Activated naive CD4-positive, alpha-beta T cell treated with anti-CD3 and anti-CD28 coated beads, Interleukin-2, amount 10 ng/mL, durations not matched to agents 7 days and 5 days (primary cell): ENCODE measurements at regions not wholly inside any gene's neighbourhood (a gene's known extent, or its start where the extent isn't known, plus 50 kb on each side); places are given as distances from the start of the nearest gene placed in this dataset.

Source experiments
- CTCF ChIA-PET: fragments of 350-600 bp; sonication (Branson Sonifier 250); formaldehyde crosslinking; loops from one replicate; lab custom pipeline; 2021; ENCODE audit warnings: antibody characterized with exemption; lab: Charles Lee
- DNase-seq: peaks from one replicate; pipeline ENCODE4 v3.0.0-alpha.2; 2020
- H3K27ac Mint-ChIP-seq: one replicate; pipeline ENCODE4 v1.8.0; 2021; ENCODE audit warnings: mild to moderate bottlenecking, moderate library complexity, mixed read lengths
- H3K27me3 Mint-ChIP-seq: one replicate; pipeline ENCODE4 v1.8.0; 2021; ENCODE audit warnings: mild to moderate bottlenecking, mixed read lengths
- H3K36me3 Mint-ChIP-seq: one replicate; pipeline ENCODE4 v1.8.0; 2021; ENCODE audit warnings: mixed read lengths
- H3K4me1 Mint-ChIP-seq: one replicate; pipeline ENCODE4 v1.8.0; 2021; ENCODE audit warnings: mixed read lengths
- H3K4me3 Mint-ChIP-seq: one replicate; pipeline ENCODE4 v1.8.0; 2021; ENCODE audit warnings: mild to moderate bottlenecking, moderate library complexity, mixed read lengths
- H3K9me3 Mint-ChIP-seq: one replicate; pipeline ENCODE4 v1.8.0; 2021; ENCODE audit warnings: mixed read lengths

GRCh38 chr5:27489701-27490100, 451.3 kb upstream of the CDH9 start:
- Mint-ChIP-seq H3K27ac (no peak overlapping the region), H3K36me3 (no peaks in the 10 kb centered on the region), H3K4me3 (no peak overlapping the region)

GRCh38 chr5:27482663-27483062, 444.3 kb upstream of the CDH9 start:
- H3K36me3 Mint-ChIP-seq = no peaks in the 10 kb centered on the region
- no peaks in the 10 kb centered on the region for H3K27me3 Mint-ChIP-seq
- CTCF ChIA-PET = no interaction called here
- H3K9me3 Mint-ChIP-seq = peaks cover 3% of the 10 kb centered on the region
- H3K4me1 Mint-ChIP-seq = no peaks in the 10 kb centered on the region
- H3K4me3 Mint-ChIP-seq = no peak overlapping the region
- no peak overlapping the region for H3K27ac Mint-ChIP-seq
- no peak for DNase-seq

More at GRCh38 chr5:27489701-27490100, 451.3 kb upstream of the CDH9 start:
- Mint-ChIP-seq H3K4me1 (no peaks in the 10 kb centered on the region), H3K9me3 (peaks cover 20% of the 10 kb centered on the region), H3K27me3 (no peaks in the 10 kb centered on the region)
- CTCF ChIA-PET = no interaction called here
- no peak for DNase-seq

- Mint-ChIP-seq H3K36me3 (no peaks in the 10 kb centered on the region), H3K4me3 (no peak overlapping the region), H3K9me3 (peaks cover 10% of the 10 kb centered on the region), H3K4me1 (no peaks in the 10 kb centered on the region), H3K27me3 (no peaks in the 10 kb centered on the region), H3K27ac (no peak overlapping the region)
- CTCF ChIA-PET = no interaction called here
- no peak for DNase-seq
Observed at GRCh38 chr5:27479859-27480258, 441.5 kb upstream of the CDH9 start.

DNA sequence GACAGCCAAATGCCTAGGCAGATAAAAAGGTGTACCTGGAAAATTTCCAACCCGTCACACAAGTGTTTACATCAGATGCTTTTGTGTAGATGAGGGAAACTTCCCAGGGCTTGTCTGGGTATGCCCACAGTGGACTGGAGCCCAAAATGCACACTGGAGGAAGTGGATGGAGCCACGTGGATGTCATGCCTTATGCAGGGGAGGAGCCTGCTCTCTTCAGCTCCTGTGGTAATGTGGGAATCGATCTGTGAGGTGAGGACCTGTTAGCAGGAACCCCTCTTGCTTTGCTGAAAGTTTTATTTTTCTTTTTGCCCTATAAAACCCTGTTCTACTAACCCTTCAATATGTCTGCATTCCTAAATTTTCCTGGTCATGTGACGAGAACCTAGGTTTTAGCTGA, 439.2 kb upstream of the CDH9 start:
- H3K4me1 Mint-ChIP-seq = no peaks in the 10 kb centered on the region

GRCh38 chr5:27476356-27476988, 438.1 kb upstream of the CDH9 start:
- Mint-ChIP-seq H3K27me3 (no peaks in the 10 kb centered on the region), H3K9me3 (peaks cover 12% of the 10 kb centered on the region), H3K4me3 (no peak overlapping the region), H3K36me3 (no peaks in the 10 kb centered on the region), H3K4me1 (no peaks in the 10 kb centered on the region), H3K27ac (no peak overlapping the region)
- CTCF ChIA-PET = no interaction called here
- DNase-seq = no peak

More for the DNA sequence above, 439.2 kb upstream of the CDH9 start:
- Mint-ChIP-seq H3K27ac (no peak overlapping the region), H3K36me3 (no peaks in the 10 kb centered on the region), H3K4me3 (no peak overlapping the region), H3K9me3 (peaks cover 14% of the 10 kb centered on the region), H3K27me3 (no peaks in the 10 kb centered on the region)
- DNase-seq = no peak
- CTCF ChIA-PET = no interaction called here

DNA sequence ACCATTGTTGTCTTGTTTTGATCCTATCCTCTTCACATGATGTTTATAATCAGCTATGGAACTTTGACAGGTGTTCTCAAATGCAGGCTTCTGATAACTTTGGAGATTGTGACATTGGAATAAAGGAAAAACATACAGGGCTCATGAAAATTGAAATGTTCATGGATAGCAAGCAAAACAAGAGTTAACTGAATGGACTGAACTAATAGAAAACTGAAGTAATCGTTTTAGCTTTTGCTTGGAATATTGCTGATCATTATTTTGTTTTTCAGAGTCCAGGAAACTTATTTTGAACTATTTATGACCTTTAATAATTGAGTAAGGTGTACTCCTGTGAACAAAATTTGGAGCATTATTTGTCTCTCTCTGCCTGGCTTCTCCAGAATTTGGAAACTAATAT, 436.7 kb upstream of the CDH9 start:
- no peak overlapping the region for H3K27ac Mint-ChIP-seq
- no peaks in the 10 kb centered on the region for H3K27me3 Mint-ChIP-seq
- no peak overlapping the region for H3K4me3 Mint-ChIP-seq
- no peak for DNase-seq
- peaks cover 11% of the 10 kb centered on the region for H3K9me3 Mint-ChIP-seq
- no peaks in the 10 kb centered on the region for H3K36me3 Mint-ChIP-seq
- H3K4me1 Mint-ChIP-seq = no peaks in the 10 kb centered on the region
- CTCF ChIA-PET = no interaction called here

DNA sequence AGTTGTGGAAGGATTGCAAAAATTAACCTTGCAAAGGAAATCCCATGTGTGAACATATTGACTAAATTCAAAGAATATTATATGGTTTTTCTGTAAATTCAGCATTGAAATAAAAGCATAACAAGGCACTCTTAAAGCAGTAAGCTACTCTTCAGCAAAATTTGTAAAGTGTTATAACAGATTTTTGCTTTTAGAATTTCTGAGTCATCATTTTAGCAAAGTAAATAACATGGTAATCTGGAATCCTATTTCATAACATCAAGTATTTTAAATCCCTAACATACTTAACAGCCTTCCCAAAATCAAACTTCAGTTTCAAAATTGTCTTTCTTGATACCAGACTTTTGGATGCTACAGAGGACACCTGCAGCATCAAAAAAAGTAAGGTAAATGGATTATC, 436.0 kb upstream of the CDH9 start:
- Mint-ChIP-seq H3K36me3 (no peaks in the 10 kb centered on the region), H3K4me3 (no peak overlapping the region), H3K27me3 (no peaks in the 10 kb centered on the region), H3K4me1 (no peaks in the 10 kb centered on the region), H3K27ac (no peak overlapping the region), H3K9me3 (peaks cover 11% of the 10 kb centered on the region)
- CTCF ChIA-PET = no interaction called here
- DNase-seq = no peak

DNA sequence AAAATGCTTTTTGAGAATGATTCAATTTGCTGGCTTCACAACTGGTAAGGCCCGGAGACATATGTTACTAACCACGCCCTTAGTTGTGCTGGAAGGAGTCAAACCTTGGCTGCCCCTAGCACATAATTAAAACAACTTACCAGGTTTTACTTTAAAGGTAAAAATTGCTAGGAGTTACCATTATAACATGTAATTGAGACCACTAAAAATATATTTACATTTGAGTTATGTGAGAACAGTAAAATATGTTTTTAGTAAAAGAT, 435.6 kb upstream of the CDH9 start:
- Mint-ChIP-seq H3K4me3 (no peak overlapping the region), H3K4me1 (no peaks in the 10 kb centered on the region)
- CTCF ChIA-PET = no interaction called here

DNA sequence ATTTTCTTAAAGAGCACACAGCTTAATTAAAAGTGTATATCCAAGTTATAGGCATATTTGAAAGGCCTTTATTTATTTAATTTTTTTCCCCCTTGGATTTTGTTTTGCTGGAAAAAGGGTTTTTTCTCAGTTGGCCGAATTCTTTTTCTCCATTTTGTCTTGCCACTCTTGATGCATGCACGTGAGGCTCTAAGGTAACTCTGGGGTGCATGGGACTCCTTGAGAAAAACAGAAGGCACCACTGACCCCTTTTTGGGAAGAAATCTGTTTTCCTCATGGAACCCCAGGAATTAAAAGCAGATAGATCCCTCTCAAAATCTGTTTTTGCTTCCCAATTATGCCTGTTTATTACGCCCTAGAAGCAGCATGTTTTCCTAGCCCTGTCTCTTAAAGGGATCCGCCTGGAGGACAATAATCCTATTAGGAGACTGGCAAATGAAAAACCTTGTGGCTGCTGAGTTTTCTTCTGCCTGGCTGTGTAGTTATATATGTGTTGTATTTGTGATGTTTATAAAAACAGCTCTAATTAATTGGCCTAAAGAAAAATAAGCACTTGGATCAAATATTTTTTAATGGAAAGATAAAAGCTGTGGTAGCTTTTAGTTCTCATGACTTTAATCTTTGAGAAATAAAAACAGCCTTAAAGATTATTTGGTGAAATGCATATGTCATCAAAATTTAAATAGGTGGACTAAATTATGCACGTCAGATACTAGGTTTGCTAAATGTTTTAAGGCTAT, 435.1 kb upstream of the CDH9 start:
- no peaks in the 10 kb centered on the region for H3K4me1 Mint-ChIP-seq

More for the DNA sequence above, 435.6 kb upstream of the CDH9 start:
- Mint-ChIP-seq H3K27ac (no peak overlapping the region), H3K27me3 (no peaks in the 10 kb centered on the region), H3K36me3 (no peaks in the 10 kb centered on the region), H3K9me3 (peaks cover 11% of the 10 kb centered on the region)
- no peak for DNase-seq

GRCh38 chr5:27472871-27473270, 434.5 kb upstream of the CDH9 start:
- Mint-ChIP-seq H3K27me3 (no peaks in the 10 kb centered on the region), H3K4me3 (peak overlapping the region; percentile 35), H3K9me3 (peaks cover 11% of the 10 kb centered on the region), H3K27ac (no peak overlapping the region), H3K4me1 (no peaks in the 10 kb centered on the region), H3K36me3 (no peaks in the 10 kb centered on the region)
- CTCF ChIA-PET = no interaction called here
- DNase-seq = no peak

More for the DNA sequence above, 435.1 kb upstream of the CDH9 start:
- no peak for DNase-seq
- CTCF ChIA-PET = no interaction called here
- H3K36me3 Mint-ChIP-seq = no peaks in the 10 kb centered on the region
- H3K27ac Mint-ChIP-seq = no peak overlapping the region
- peaks cover 11% of the 10 kb centered on the region for H3K9me3 Mint-ChIP-seq
- H3K4me3 Mint-ChIP-seq = peak overlapping the region; percentile 10
- no peaks in the 10 kb centered on the region for H3K27me3 Mint-ChIP-seq

GRCh38 chr5:27472000-27472763, 433.8 kb upstream of the CDH9 start:
- CTCF ChIA-PET = no interaction called here
- no peak overlapping the region for H3K27ac Mint-ChIP-seq
- peaks cover 8% of the 10 kb centered on the region for H3K9me3 Mint-ChIP-seq
- DNase-seq = peak; percentile 27
- H3K27me3 Mint-ChIP-seq = no peaks in the 10 kb centered on the region
- peak overlapping the region; percentile 35 for H3K4me3 Mint-ChIP-seq
- H3K36me3 Mint-ChIP-seq = no peaks in the 10 kb centered on the region
- no peaks in the 10 kb centered on the region for H3K4me1 Mint-ChIP-seq

DNA sequence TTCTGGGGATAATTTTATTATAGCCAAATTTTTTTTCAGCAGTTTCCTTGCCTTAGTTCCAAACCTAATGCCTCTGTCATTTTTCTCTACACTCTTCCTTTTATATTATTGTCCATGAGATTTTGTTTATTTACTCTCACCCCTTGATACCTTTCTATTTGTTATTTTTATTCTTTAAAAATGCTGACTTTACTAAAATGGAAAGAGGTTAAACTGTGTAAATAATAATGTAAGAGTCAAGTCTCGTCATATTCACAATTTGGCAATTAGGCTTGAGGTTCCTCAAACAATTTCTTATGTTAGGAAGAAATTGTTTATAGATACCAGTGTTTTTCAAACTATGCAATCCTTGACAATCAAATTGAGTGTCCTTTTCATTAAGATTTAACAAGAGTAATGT, 428.6 kb upstream of the CDH9 start:
- no peak overlapping the region for H3K4me3 Mint-ChIP-seq
- CTCF ChIA-PET = no interaction called here
- H3K27ac Mint-ChIP-seq = no peak overlapping the region
- no peaks in the 10 kb centered on the region for H3K36me3 Mint-ChIP-seq
- H3K4me1 Mint-ChIP-seq = no peaks in the 10 kb centered on the region
- no peaks in the 10 kb centered on the region for H3K27me3 Mint-ChIP-seq
- H3K9me3 Mint-ChIP-seq = peaks cover 14% of the 10 kb centered on the region
- no peak for DNase-seq

DNA sequence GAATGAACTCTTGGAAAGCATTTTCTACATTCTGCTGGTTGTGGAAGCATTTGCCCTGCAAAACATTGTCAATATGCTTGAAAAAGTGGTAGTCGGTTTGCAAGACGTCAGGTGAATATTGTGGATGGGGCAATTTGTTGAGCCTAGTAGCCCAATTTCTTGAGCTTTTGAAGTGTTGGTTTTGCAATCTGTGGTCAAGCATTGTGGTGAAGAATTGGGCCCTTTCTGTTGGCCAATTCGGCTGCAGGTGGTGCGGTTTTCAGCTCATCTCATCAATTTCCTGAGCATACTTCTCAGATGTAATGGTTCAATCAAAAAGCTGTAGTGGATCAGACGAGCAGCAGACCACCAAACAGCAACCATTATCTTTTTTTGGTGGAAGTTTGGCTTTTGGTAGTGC, 426.8 kb upstream of the CDH9 start:
- no peaks in the 10 kb centered on the region for H3K36me3 Mint-ChIP-seq
- H3K27me3 Mint-ChIP-seq = no peaks in the 10 kb centered on the region
- DNase-seq = no peak
- peaks cover 14% of the 10 kb centered on the region for H3K9me3 Mint-ChIP-seq
- H3K27ac Mint-ChIP-seq = no peak overlapping the region
- CTCF ChIA-PET = no interaction called here
- H3K4me3 Mint-ChIP-seq = no peak overlapping the region
- H3K4me1 Mint-ChIP-seq = no peaks in the 10 kb centered on the region

GRCh38 chr5:27463446-27464149, 425.2 kb upstream of the CDH9 start:
- Mint-ChIP-seq H3K36me3 (no peaks in the 10 kb centered on the region), H3K4me1 (no peaks in the 10 kb centered on the region), H3K27ac (no peak overlapping the region), H3K9me3 (peaks cover 14% of the 10 kb centered on the region), H3K4me3 (no peak overlapping the region), H3K27me3 (no peaks in the 10 kb centered on the region)
- CTCF ChIA-PET = no interaction called here
- DNase-seq = no peak
